ENCODE measurements at regions not wholly inside any gene's neighbourhood (a gene's known extent, or its start where the extent isn't known, plus 50 kb on each side); places are given as distances from the start of the nearest gene placed in this dataset.
"Not testable (repeated sequence)": the region's sequence is repeated elsewhere in the genome, so short reads cannot be mapped to it uniquely, and the experiment has no call there.

- DNase-seq, result no peak
Measured at GRCh38 chr18:62629031-62629430, 86.3 kb upstream of the PHLPP1 start.

GRCh38 chr18:62631173-62631572 lies 84.2 kb upstream of the PHLPP1 start:
- no peak for DNase-seq

GRCh38 chr18:62632788-62633455 lies 82.4 kb upstream of the PHLPP1 start:
- DNase-seq, result no peak

GRCh38 chr18:62634458-62634857 lies 80.9 kb upstream of the PHLPP1 start:
- no peak for DNase-seq

GRCh38 chr18:62634979-62635630 lies 80.2 kb upstream of the PHLPP1 start:
- no peak for DNase-seq

GRCh38 chr18:62637403-62637802 lies 77.9 kb upstream of the PHLPP1 start:
- DNase-seq, result no peak

- DNase-seq, result peak; percentile 41
Measured at GRCh38 chr18:62637807-62638687, 77.3 kb upstream of the PHLPP1 start.

- DNase-seq, result no peak
Measured at GRCh38 chr18:62643181-62643580, 72.2 kb upstream of the PHLPP1 start.

- DNase-seq, result no peak
Measured at GRCh38 chr18:62644773-62645172, 70.6 kb upstream of the PHLPP1 start.

GRCh38 chr18:62647179-62647578 lies 68.2 kb upstream of the PHLPP1 start:
- no peak for DNase-seq

GRCh38 chr18:62648045-62648678 lies 67.2 kb upstream of the PHLPP1 start:
- DNase-seq, result no peak

- DNase-seq, result no peak
Measured at GRCh38 chr18:62651276-62652056, 63.9 kb upstream of the PHLPP1 start.

GRCh38 chr18:62652057-62652629 lies 63.2 kb upstream of the PHLPP1 start:
- not testable (repeated sequence) for DNase-seq

- DNase-seq, result no peak
Measured at GRCh38 chr18:62655520-62656219, 59.7 kb upstream of the PHLPP1 start.

GRCh38 chr18:62658028-62658427 lies 57.3 kb upstream of the PHLPP1 start:
- no peak for DNase-seq

GRCh38 chr18:62659698-62660097 lies 55.6 kb upstream of the PHLPP1 start:
- no peak for DNase-seq

GRCh38 chr18:62660691-62661090 lies 54.6 kb upstream of the PHLPP1 start:
- no peak for DNase-seq

- no peak for DNase-seq
Measured at GRCh38 chr18:62663731-62664336, 51.5 kb upstream of the PHLPP1 start.

- no peak for DNase-seq
Measured at GRCh38 chr18:62664414-62664813, 50.9 kb upstream of the PHLPP1 start.

- no peak for DNase-seq
Measured at GRCh38 chr18:62665188-62665587, 50.2 kb upstream of the PHLPP1 start.
